ENCODE measurements at regions not wholly inside any gene's neighbourhood (a gene's known extent, or its start where the extent isn't known, plus 50 kb on each side); places are given as distances from the start of the nearest gene placed in this dataset.

GRCh38 chr1:228969953-228970800 lies 234.9 kb downstream of the RHOU start:
- no peak for DNase-seq (ENCODE audit: low read depth in 1 of 2, low spot score in 1 of 2)

- no peak for DNase-seq (ENCODE audit: low read depth in 1 of 2, low spot score in 1 of 2)
These were observed 237.3 kb downstream of the RHOU start for GRCh38 chr1:228972576-228972975.

- DNase-seq (ENCODE audit: low read depth in 1 of 2, low spot score in 1 of 2) = no peak
These were observed 239.0 kb downstream of the RHOU start for GRCh38 chr1:228974273-228974672.

DNA sequence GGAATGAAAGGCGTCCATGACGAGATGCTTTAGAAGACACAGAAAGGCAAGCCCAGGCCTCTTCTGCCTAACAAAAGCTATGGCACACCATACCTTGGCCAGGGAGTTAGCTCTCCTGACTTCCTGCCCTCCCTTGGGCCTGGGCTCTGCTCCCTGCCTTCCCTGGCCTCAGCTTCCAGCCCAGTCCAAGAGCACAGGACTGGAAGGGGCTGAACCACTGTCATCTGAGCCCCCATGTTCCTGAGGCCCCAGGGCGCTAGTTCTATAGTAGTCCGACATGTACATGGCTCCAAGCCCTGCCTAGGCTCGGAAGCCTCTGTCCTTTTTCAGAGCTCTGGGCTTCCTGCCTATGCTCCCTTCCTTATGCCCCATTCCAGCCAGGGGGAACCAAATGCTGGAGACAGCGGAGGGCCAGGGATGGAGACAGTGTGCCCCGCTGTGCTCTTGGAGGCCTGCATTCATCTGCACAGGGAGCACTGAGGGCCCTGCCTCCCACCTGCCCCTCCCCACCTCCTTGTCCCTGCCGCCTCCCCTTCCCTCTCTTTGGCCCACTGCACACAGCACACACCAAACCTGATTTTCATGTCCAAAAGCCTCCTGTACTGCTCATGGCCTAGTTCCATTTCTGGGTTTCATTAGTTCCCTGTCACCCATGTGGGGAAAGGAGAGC lies 240.1 kb downstream of the RHOU start:
- no peak for DNase-seq (ENCODE audit: low read depth in 1 of 2, low spot score in 1 of 2)

- DNase-seq (ENCODE audit: low read depth in 1 of 2, low spot score in 1 of 2) = no peak
These were observed 241.0 kb downstream of the RHOU start for GRCh38 chr1:228976316-228976715.

- no peak for DNase-seq (ENCODE audit: low read depth in 1 of 2, low spot score in 1 of 2)
These were observed 242.0 kb downstream of the RHOU start for GRCh38 chr1:228977307-228977706.

GRCh38 chr1:228977741-228978140 lies 242.5 kb downstream of the RHOU start:
- DNase-seq (ENCODE audit: low read depth in 1 of 2, low spot score in 1 of 2) = no peak

DNA sequence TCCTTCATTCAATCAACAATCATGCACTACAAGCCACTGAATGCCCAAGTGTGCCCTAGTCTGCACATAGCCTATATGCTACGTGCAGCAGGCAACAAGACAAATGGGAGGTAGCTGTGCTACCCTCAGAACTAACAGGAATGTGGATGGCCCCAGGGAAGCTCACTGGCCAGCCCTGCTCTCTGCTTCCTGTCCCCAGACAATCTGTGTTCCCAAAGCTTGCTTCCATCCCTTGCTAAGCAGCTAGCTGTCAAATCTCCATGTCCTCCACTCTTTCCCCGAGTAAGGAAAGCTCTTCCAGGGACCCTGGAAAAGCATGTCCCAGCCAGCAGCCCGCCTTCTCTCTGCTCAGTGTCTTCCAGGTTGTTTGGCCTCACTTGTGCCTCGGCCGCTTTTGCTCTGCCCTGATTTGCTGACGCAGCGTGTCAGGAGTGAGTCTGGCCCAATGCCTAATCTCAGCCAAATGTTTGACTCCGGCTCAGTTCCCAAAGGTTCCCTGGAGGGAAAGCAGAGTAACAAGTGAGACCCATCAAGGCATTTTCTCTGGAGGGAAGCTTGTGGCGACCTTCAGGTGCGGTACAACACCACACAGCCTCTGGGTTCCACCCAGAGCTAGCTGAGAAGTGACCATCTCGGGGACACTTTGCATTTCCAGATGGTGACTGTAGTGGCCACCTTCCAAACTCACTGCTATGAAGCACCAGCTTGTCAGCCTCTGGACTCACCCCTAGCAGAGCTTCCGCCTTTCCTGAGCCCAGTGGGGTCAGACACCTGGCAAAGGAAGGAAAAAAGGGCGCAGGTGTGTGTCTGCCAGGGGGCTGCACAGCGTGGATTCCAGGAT lies 243.4 kb downstream of the RHOU start:
- DNase-seq (ENCODE audit: low read depth in 1 of 2, low spot score in 1 of 2) = no peak

DNA sequence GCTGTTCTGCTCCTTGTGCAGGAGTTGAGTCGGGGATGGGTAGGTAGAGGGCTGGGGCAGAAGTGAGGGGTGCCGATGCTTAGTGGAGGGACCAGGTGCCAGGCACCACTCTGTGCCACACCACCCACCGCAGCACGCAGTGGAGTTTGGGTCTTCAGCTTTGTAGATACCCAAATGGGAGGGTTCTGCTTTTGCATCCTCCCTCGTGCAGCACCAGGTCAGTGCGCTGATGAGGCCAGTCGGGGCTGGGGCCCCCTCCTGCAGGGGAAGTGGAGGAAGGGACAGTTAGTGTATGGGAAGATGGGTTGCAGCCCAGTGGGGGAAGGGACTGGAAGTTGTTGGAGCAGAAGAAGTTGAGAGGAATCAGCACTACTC lies 244.0 kb downstream of the RHOU start:
- DNase-seq (ENCODE audit: low read depth in 1 of 2, low spot score in 1 of 2) = no peak

DNA sequence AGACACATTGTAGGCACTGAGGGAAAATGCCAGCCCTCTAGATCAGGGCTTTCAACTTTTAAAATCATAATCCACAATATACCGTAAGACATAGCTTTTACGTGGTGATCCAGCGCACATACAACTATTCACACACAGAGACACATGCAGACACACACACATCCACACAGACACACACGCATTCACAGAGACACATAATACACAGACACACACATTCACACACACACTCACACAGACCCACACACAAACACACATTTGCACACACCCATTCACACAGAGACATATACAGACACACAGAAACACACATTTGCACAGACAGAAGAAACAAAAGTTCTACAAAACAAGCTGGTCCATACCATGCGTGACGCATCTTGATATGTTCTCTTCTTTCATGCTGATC lies 244.5 kb downstream of the RHOU start:
- DNase-seq (ENCODE audit: low read depth in 1 of 2, low spot score in 1 of 2) = no peak

- no peak for DNase-seq (ENCODE audit: low read depth in 1 of 2, low spot score in 1 of 2)
These were observed 245.1 kb downstream of the RHOU start for GRCh38 chr1:228980232-228980937.

GRCh38 chr1:228982637-228983036 lies 247.4 kb downstream of the RHOU start:
- no peak for DNase-seq (ENCODE audit: low read depth in 1 of 2, low spot score in 1 of 2)

DNA sequence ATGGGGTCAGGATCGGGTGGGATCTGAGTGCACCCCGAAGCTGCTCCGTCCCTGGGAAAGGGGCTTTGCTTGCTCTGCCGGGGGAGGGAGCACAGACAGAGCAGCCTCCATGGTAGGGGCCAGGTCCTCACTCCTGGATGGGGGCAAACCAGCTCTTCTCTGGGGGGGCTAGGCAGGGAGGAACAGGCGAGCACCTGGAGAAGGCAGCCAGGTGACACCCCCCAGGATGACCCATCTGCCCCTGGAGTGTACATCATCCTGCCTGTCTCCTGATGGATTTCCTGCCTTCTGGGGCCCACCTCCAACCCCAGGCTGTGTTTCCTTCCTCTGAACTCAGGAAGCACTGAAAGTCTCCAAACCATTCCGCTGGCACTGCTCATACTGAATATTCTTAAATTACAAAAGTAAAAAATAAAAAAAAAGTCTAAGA lies 248.0 kb downstream of the RHOU start:
- DNase-seq (ENCODE audit: low read depth in 1 of 2, low spot score in 1 of 2) = no peak

DNA sequence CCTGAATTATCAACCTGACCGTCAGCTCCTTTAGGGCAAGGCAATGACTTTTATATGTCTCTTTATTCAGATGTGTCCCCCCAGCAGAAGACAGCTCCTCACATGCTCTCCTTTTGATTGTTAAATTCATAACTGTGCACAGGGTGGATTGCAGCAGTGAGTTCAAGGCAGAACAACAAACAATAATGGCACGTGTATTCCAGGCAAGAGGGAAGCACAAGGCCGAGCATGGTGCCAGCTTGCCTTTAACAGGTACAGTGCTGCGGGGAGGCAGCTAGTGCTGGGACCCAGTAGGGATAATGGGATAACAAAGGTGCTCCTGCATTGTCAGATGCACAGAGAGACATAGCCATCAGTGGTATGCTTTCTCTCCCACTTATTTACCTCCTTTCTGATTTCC lies 248.4 kb downstream of the RHOU start:
- DNase-seq (ENCODE audit: low read depth in 1 of 2, low spot score in 1 of 2) = no peak

GRCh38 chr1:228984107-228984506 lies 248.8 kb downstream of the RHOU start:
- DNase-seq (ENCODE audit: low read depth in 1 of 2, low spot score in 1 of 2) = no peak

- DNase-seq (ENCODE audit: low read depth in 1 of 2, low spot score in 1 of 2) = no peak
These were observed 249.7 kb downstream of the RHOU start for GRCh38 chr1:228984646-228985631.

DNA sequence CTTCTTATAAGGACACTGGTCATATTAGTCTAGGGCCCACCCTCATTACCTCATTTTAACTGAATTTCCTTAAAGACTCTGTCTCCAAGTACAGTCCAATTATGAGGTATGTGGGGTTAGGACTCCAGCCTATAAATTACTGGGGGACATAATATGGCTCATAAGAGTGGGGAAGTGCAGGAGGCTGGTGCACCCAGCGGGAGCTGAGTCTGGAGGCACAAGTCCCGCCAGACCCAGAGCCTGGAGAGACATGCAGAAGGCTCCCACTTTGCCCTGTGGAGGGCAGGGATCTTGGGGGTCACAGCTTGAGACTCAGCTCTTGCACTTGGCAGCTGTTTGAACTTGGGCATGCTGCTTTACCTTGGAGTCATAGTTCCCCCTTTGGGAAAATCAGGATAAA lies 250.4 kb downstream of the RHOU start:
- no peak for DNase-seq (ENCODE audit: low read depth in 1 of 2, low spot score in 1 of 2)

DNA sequence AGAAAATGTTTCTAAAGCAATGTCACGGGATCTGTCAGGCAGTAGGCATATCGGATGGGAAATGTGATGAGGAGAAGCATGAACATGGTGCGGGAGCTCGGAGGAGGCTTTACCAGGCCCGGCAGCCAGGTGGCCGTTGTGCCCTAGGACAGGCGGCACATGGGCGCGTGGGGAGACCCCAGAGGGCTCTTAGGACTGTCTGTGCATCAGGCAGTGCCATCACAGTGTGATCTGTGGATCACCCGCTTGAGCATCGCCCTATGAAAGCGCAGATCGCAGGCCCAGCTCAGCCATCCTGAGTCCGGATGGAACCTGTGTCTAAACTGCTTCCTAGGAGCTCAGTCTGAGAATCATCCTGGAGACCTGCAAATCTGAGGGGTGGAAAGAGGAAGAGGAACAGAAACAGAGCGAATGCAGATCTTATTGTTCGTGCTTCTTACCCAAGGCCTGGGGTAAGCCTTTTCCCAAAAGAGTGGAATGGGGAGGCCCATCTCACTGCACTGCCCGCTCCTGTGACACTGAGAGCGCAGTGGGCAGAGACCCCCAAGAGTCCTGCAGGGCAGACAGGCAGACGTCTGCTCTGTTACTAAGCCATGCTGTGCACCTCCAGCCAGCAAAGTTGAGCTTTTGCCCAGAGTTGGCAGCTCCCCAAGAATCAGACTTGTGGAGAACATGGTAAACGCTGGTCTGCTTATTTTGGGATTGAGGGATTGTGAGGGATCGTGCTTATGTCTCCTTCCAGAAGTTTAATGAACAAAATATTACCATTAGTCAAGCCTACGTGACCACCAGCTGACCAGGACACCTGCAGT lies 251.0 kb downstream of the RHOU start:
- DNase-seq (ENCODE audit: low read depth in 1 of 2, low spot score in 1 of 2) = no peak

GRCh38 chr1:228987286-228987685 lies 252.0 kb downstream of the RHOU start:
- no peak for DNase-seq (ENCODE audit: low read depth in 1 of 2, low spot score in 1 of 2)
